DND-41 (cell line): ENCODE measurements at regions not wholly inside any gene's neighbourhood (a gene's known extent, or its start where the extent isn't known, plus 50 kb on each side); places are given as distances from the start of the nearest gene placed in this dataset.

ENCODE experiments used
- CTCF ChIP-seq: IDR thresholded peaks from 2 replicates; pipeline ENCODE4 v1.5.1; 2012; ENCODE audit warnings: borderline replicate concordance, low read length, moderate library complexity, mild to moderate bottlenecking; ENCODE audit not compliant: poor library complexity, severe bottlenecking; ENCODE audit errors: extremely low read depth
- EZH2 ChIP-seq: IDR thresholded peaks from 3 replicates; pipeline ENCODE4 v1.6.1; 2012; ENCODE audit warnings: borderline replicate concordance, low read depth, mild to moderate bottlenecking, moderate library complexity, low read length, inconsistent platforms; ENCODE audit not compliant: severe bottlenecking

GRCh38 chr3:127431066-127431465, 143.2 kb upstream of the PRR20G start:
- TF ChIP-seq CTCF = no peak
- no peak for TF ChIP-seq EZH2
